ENCODE measurements at regions not wholly inside any gene's neighbourhood (a gene's known extent, or its start where the extent isn't known, plus 50 kb on each side); places are given as distances from the start of the nearest gene placed in this dataset.

- DNase-seq (ENCODE audit: low read depth), result no peak
Observed at GRCh38 chr1:112219267-112219666, 176.7 kb upstream of the CTTNBP2NL start.

GRCh38 chr1:112230232-112230631 is 165.8 kb upstream of the CTTNBP2NL start:
- no peak for DNase-seq (ENCODE audit: low read depth)

DNA sequence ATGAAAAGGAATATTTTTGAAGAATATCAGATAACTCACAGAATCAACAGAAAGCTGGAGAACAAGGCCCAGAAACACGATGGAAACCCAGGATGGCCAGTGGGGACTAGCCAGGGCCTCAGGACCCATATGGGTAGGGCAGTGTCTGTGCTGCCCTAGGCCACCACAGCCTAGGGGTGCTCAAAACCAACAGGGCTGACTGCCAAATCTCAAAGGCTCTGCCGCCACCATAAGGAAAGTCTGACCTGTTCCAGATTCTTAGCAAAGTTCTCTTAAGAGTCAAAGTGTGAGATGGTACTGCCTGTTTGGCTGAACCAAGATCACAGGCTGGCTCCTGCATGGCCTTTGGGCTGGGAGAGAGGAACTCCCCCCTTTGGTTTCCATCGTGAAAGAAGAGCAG is 164.7 kb upstream of the CTTNBP2NL start:
- DNase-seq (ENCODE audit: low read depth), result no peak

DNA sequence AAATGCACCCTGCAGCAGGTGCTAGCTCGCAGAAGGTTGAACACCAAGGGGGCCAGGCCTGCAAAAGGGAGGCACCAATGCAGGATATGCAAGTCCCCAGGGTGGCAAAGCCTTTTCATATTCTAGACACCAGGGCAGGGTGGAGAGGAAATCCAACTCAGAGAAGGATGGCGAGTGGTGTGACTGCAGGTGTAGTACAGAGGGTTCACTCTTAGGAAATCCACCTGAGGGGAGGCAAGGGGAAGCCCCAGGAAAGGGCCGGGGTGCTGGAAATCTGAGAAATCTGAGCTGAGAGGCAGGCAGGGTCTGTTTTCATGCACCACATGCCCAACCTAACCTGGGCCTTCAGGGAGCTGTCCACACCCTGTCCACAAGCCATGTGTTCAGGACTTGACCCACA is 163.2 kb upstream of the CTTNBP2NL start:
- no peak for DNase-seq (ENCODE audit: low read depth)

DNA sequence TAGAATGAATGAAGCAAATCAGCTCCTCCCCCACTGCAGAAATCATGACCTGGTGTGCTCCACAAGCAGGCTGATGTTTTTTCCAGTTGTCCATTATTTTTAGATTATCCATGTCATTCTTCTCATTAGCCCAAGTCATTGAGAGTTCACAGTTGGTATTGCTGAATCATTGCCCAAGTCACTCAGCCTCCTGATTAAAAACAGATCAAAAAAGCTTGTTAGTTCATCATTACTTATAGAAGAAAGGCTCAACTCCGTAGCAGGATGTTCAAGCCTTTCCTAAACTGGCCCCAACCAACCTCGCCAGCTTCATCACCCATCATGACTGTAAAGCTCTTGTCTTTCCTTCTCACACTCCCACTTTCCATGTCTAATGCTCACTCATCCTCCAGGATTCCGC is 161.3 kb upstream of the CTTNBP2NL start:
- no peak for DNase-seq (ENCODE audit: low read depth)

DNA sequence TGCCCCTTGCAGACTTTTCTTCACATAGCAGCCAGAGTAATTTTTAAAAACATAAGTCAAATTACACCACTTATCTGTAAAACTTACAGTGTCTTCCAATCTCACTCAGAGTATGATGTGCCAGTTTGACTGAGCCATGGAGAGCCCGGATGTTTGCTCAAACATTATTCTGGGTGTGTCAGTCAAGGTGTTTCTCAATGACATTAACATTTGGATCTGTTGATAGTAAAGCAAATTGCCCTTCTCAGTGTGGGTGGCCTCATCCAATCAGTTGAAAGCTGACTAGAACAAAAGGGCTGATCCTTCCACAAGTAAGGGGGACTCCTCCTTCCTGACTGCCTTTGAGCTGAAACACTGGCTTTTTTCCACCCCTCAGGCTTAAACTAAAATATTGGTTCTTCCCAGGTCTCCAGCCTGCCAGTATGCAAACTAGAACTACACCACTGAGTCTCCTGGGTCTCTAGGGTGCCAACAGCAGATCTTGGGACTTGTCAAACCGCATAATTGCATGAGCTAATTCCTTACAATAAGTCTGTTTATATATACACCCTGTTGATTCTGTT is 157.9 kb upstream of the CTTNBP2NL start:
- DNase-seq (ENCODE audit: low read depth), result no peak

GRCh38 chr1:112239683-112240330 is 156.2 kb upstream of the CTTNBP2NL start:
- DNase-seq (ENCODE audit: low read depth), result no peak

GRCh38 chr1:112242470-112242869 is 153.5 kb upstream of the CTTNBP2NL start:
- DNase-seq (ENCODE audit: low read depth), result no peak

DNA sequence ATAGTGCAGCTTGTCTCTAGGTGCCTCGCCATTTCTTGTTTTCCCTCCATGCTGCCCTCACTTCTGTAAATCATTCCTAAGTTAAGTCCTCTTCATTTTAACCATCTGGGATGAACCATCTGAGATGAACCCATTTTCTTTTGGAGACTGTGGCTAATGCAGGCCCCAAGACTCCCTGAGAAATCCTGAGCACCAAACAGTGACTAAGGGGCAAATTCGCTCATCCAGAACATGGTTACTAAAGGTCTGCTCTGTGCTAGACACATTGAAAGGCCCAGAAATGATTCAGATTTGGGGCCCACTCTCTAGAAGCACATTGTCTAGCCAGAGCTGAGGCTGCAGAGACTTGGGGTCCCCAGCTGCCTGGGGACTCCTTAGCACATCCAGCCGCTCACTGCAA is 151.9 kb upstream of the CTTNBP2NL start:
- DNase-seq (ENCODE audit: low read depth), result no peak

DNA sequence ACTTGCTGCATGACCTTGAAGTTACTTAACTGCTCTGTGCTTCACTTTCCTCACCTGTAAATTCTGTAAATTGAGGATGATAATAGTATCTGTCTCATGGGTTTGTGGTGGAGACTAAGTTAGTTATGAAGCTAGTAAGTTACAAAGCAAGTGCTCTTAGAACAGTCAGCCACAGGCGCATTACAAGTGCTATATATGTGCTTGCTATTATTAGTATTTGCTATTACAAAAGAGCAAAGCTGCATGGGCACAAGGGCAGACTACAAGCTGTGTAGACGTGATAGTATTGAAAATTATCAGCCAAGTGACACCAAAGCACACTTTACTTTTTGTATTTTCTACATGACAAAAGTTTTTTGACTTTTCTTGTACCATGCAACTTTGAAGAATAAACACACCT is 150.9 kb upstream of the CTTNBP2NL start:
- no peak for DNase-seq (ENCODE audit: low read depth)

DNA sequence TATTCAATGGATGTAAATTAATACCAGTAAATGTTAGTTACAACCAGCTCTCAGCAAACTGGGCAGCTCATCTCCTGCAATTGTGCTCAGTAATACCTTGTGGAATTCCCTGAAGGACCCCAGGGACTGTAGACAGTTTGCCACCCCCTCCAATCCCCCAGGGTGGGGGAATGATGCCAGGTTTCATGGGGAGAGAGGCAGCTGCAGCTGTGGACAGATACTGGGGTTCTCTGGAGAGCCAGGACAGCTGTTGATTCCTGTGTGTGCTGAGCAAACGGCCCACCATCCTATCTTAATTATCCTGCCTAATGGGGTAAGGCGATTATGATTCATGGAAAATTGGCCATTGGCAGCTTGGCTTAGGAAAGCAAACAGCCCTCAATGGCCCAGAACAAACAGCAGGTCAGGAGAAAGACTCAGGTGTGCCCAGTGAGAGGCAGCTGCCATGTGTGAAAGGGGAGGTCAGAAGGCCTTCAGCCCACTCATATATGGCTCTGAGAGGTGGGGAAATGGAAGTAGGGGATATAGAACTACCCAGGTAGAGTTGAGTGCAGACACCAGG is 148.9 kb upstream of the CTTNBP2NL start:
- no peak for DNase-seq (ENCODE audit: low read depth)

GRCh38 chr1:112247961-112248360 is 148.1 kb upstream of the CTTNBP2NL start:
- DNase-seq (ENCODE audit: low read depth), result no peak

DNA sequence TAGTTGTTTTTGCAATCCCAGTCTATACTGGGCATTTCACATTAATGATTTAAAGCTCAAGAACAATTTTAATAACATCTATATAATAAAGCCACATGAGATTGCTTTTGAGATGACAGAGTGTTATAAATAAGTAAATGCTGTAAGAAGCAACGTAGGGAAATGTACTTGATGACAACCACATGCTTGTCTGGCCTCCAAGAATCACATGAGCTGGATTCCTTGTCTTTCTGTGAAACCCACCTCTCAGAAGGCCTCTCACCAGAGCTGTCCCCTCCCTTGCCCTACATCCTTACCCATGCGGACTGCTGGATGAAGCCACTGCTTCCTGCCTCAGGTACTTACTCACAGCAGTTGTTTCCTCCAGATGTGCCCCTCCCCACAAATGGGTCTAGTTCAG is 145.1 kb upstream of the CTTNBP2NL start:
- DNase-seq (ENCODE audit: low read depth), result no peak

GRCh38 chr1:112251766-112252506 is 144.1 kb upstream of the CTTNBP2NL start:
- peak; percentile 93 for DNase-seq (ENCODE audit: low read depth)

GRCh38 chr1:112253366-112253765 is 142.6 kb upstream of the CTTNBP2NL start:
- no peak for DNase-seq (ENCODE audit: low read depth)

DNA sequence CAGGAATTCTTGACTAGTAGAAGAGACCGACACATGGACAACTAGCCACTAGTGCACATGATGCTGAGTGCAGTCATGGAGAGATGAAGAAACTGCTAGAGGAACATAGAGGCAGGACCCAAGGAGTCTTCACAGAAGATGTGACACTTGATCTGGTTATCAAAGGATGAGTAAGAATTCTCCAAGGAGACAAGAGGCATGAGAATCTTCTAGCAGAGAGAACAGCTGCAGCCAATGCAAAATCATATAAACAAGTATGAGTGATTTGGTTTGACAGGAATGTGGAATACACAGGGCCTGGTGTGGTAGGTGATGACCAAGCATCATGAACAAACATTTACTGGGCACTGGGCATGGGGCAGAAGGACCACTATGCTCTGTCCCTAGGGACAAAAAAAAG is 140.9 kb upstream of the CTTNBP2NL start:
- DNase-seq (ENCODE audit: low read depth), result peak; percentile 40

- no peak for DNase-seq (ENCODE audit: low read depth)
Observed at GRCh38 chr1:112256411-112256810, 139.6 kb upstream of the CTTNBP2NL start.

GRCh38 chr1:112257043-112257835 is 138.8 kb upstream of the CTTNBP2NL start:
- no peak for DNase-seq (ENCODE audit: low read depth)

DNA sequence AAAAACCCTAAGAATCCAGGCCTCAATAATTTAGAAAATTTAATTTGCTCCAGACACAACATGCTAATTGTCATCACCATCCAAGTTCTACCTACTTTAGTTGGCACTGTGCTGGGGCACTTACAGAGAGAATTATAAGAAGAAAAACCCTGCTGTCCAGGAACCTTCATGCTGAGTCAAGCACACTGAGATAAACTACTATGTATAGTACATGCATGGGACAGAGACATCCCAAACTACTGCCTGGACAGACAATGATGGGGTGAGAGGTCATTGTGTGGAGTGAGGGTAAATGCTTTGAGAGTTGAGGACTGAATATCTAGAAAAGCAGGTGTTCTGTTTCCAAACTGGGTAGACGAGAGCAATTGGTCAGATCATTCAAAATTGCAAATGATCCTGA is 135.3 kb upstream of the CTTNBP2NL start:
- no peak for DNase-seq (ENCODE audit: low read depth)

DNA sequence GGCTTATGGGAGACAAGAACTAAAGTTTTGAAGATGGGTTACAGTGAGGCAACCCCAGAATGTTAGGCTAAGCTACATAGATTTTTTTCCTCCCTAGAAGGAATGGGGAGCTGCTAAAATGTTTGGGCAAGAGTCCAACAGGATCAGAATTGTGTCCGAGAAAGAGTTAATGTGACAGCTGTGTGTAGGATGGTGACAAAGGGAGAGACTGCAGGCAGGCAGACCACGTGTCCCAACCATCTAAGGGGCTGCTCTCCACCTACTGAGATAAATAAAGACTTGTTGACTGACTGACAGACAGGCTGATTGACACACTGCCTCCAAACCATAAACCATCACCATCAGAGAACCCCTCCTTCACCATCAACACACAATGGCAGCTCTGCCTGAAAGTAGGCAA is 133.7 kb upstream of the CTTNBP2NL start:
- DNase-seq (ENCODE audit: low read depth), result no peak

GRCh38 chr1:112263042-112263441 is 133.0 kb upstream of the CTTNBP2NL start:
- DNase-seq (ENCODE audit: low read depth), result no peak

GRCh38 chr1:112263453-112263852 is 132.6 kb upstream of the CTTNBP2NL start:
- no peak for DNase-seq (ENCODE audit: low read depth)
